HG02623 (cell line): ENCODE measurements at regions not wholly inside any gene's neighbourhood (a gene's known extent, or its start where the extent isn't known, plus 50 kb on each side); places are given as distances from the start of the nearest gene placed in this dataset.
"Not testable (repeated sequence)": the region's sequence is repeated elsewhere in the genome, so short reads cannot be mapped to it uniquely, and the experiment has no call there.

Experiments used
- ATAC-seq: cut with Tn5 transposase; IDR thresholded peaks from one replicate; pipeline ENCODE4 v1.9.1; 2021; ENCODE audit warnings: moderate library complexity; ENCODE audit not compliant: unreplicated experiment

DNA sequence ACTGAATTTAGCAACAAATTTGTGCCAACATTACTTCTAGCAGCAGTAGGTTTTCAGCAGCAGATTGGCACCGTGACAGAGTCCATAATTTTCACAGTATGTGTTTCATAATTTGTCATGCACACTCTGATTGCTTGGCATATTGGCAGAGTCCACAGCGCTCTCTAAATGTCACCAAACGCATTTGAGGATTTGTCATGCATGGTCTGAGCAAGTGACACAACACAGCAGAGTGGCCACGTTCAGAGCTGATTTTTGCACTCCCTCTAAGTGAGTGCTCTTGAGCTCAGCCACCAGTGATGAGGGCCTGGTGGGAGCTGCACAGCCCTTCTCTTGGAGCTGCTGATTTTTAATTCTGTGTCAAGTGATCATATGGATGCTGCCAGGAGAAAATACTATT is 1270.8 kb downstream of the ROBO1 start:
- ATAC-seq = no peak

DNA sequence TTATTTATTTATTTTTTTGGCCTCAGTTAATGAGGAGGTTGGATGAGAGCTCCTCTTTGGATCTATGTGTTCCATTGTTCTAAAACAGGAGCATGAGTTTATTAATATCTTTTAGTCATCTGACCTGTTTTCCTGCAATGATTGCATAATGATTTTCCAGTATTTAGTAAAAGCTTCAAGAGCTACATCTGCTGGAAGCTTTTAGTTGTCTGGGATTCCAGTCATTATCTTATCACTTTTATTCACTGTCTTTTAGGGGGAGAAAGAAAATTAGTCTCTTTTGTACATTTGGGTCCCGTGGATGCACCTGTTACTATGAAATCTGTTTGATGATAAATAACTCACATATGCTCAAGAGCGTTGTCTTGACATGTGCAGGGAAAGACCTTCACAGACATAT is 1270.0 kb downstream of the ROBO1 start:
- no peak for ATAC-seq

DNA sequence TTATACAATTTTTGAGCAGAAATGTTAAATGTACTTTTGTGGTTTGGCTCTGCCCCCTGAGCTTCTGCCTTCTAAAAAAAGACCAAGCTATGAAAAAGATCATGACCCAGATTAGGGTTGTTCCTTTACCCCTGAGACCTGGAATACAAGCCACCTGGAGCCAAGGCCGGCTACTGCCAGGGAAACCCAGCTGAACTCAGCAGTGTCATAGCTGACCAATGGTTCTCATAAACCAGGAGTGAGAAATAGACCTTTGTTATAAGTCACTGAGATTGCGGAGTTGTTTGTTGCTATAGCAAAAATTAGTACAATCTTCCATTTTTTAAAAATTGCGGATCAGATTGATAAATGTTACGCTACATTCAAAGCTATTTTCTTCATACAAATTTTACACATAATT is 1261.7 kb downstream of the ROBO1 start:
- ATAC-seq = no peak

DNA sequence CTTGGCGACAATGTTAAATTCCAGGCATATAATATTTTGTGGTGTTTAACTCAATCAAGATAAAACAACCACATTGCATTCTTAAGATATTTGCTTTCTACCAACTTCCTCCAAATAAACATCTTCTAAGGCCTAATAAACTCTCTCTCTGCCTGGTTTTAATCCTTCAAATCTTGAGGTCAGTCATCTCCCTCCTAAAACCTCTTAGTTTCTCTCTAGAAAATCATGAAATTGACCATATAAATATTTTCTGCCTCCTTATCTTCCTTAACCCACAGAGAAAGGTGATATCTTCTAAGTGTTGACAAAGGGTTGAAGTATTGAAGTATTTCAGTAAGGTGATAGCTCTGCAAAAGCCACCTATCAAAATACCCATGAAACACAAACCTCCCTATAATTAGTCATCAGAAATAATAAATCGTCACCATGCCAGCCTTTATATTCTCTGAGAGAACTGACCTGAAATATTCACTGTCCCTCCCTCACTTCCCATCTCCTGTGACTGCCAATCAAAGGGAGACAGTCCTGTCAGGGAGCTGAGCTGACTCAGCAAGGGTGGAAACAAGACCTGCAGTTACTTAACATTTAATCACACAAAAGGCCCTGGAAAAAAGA is 1261.1 kb downstream of the ROBO1 start:
- ATAC-seq = no peak

DNA sequence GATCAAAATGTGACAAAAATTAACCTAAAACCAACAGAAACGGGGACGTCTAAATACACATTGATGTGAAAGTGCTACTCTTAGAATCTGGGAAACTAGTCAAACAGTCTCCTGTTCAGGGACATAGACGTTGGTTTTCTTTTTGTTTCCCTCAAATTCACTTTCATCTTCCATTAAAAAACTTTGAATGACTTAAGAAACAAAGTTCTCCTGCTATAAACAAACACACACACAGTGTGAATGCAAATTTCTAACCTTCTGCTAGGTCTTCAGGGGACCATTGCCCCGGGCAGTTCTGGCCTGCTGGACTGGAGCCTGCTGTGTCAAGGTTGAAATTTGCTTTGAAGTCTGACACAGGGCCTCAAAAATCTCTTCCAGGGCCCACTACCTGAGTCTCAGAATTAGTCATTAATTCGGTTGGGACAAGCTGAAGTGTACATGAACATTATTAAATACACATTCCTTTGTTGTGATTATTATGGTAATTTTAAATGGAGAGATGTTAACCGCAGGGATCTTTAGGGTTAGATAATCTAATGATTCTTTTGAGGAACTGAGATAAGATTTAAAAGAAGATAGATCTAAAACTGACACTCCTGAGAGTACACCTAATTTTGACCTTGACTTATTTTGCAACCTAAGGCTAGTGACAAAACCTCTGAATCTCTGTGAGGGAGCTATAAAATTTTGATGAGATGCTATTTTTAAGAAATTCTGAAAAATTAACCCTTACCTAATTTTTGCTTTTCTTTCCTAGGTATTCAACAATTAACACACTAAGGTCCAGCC is 1260.4 kb downstream of the ROBO1 start:
- no peak for ATAC-seq

DNA sequence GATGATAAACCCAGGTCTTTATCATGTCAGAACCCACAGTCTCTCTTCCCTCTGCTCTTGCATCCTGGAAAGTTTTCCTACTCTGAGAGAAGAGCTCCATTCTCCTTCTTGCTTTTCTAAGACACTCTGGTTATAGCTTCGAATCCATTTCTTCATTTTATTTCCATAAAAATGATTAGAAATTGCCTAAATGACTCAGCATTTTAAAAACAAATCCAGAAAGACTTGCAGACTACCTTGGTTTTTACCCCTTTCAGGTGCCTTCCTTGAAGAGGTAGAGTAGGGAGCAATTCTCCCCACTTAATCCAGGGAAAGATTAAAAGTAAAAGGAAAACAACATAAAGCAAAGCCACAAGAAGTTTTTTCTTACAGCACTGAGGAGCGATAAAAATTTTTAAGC is 1256.0 kb downstream of the ROBO1 start:
- ATAC-seq = no peak

DNA sequence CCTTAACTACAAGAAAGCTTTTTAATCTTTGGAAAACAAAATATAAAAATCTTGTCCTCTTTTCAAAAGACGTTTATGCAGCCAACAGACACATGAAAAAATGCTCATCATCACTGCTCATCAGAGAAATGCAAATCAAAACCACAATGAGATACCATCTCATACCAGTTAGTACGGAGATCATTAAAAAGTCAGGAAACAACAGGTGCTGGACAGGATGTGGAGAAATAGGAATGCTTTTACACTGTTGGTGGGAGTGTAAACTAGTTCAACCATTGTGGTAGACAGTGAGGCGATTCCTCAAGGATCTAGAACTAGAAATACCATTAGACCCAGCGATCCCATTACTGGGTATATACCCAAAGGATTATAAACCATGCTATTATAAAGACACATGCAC is 1255.0 kb downstream of the ROBO1 start:
- ATAC-seq = not testable (repeated sequence)

DNA sequence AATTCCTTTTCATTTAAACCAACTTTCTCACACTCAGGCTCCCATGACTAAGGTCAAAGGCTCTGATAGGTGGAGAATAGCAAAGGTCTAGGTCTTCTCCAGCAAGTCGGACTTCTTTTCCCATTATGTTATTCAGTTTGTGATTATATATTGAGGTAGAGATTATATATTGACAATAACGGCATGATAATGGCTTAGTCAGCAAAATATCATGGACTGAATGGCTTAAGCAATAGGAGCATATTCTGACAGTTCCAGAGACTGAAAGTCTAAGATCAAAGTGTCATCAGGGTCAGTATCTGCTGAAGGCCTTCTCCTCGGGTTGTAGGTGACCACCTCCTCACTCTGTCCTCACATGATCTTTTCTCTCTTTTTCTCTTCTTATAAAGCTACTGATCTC is 1251.4 kb downstream of the ROBO1 start:
- no peak for ATAC-seq

DNA sequence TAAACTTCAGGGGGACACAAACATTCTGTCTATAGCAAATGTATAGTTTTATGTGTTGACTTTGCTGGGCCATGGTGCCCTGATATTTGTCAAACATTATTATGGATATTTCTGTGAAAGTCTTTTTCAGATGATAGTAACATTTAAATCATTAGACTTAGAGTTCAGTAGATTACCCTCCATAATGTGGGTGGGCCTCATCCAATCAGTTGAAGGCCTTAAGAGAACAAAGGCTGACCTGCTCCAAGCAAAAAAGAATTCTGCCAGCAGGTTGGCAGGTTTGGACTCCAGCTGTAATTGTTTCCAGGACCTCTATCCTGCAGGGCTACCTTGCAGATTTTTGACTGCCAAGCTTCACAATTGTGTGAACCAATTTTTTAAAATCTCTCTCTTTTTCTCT is 1250.9 kb downstream of the ROBO1 start:
- ATAC-seq = no peak

DNA sequence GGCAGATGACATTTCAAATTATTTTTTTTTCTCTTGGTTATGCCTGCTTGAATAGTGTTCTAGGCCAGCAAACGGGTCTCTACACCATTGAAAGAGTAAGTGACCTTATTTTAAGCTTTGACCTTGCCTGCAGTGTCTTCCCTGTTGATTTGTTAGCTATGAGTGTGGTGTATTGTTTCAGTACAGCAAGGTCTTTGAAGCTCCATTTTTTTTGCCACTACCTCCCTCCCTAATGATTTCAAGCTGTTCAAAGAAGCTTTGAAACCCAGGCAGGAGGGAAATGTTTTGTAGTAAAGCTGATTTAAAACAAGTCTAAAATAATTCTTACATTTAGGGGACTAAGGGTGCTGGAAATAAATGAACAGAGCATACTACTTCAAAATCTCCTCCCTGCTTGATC is 1249.8 kb downstream of the ROBO1 start:
- no peak for ATAC-seq

DNA sequence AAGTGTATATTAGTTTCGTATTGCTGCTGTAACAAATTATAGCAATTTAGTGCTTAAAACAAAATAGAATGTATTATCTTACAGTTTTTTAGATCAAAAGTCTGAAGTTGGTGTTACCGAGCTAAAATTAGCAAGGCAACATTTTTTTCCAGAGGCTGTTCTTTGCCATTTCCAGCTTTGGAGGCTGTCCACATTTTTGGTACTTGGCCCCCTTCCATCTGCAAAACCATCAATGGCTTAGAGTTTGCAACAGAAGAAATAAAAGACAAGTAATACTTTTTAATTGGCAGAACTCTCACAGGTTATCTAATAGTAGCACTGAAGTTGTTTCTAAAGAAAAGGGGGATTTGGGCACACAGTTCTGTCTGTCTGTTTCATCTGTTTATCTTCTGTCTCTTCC is 1248.5 kb downstream of the ROBO1 start:
- ATAC-seq = no peak

DNA sequence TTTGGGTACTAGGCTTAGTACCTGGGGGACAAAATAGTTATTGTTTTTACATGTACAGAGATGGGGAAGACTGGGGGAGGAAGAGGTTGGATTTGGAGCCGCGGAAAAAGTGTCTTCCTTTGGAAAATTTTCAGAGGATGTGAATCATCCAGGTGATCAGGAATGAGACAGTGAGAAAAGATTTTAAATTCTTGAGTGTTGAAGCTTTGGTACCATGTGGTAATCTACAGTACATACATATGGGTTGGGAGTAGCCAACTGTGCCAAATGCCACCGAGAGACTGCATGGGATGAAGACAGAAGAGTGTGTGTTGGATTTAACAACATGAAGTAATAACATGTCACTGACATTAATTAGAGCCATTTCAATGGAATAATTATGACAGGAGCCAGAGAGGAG is 1238.2 kb downstream of the ROBO1 start:
- no peak for ATAC-seq

DNA sequence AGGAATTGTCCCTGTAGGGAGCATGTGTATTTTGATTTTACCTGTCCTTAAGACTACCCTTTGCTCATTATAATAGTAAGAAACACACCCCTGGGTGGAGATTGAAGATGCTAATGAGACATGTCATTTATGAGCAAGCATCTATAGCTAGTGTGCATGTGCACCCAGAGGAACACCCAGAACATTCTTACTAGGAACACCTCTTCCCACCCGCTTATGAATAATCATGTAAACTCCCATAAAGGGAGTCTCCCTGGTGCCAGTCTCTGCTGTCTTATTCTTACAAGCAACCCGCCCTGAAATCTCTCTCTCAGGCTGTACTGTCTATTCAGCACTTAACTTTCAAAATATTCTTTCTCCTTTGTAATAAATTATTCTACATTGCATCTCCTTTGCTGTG is 1227.3 kb downstream of the ROBO1 start:
- ATAC-seq = no peak

DNA sequence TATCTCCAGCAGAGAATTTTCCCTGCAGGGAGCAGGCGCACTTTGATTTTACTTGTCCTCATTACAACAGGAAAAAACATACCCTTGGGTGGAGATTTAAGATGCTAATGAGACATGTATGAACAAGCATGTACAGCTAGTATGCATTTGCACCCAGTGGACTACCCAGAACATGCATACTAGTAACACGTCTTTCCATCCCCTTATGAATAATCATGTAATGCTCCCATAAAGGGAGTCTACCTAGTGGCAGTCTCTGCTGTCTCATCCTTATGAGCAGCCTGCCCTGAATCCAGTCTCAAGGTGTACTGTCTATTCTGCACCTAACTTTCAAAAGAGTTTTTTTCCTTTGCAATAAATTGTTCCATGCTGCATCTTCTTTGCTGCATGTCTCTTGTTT is 1222.0 kb downstream of the ROBO1 start:
- ATAC-seq = no peak
